ENCODE measurements at regions not wholly inside any gene's neighbourhood (a gene's known extent, or its start where the extent isn't known, plus 50 kb on each side); places are given as distances from the start of the nearest gene placed in this dataset.

DNA sequence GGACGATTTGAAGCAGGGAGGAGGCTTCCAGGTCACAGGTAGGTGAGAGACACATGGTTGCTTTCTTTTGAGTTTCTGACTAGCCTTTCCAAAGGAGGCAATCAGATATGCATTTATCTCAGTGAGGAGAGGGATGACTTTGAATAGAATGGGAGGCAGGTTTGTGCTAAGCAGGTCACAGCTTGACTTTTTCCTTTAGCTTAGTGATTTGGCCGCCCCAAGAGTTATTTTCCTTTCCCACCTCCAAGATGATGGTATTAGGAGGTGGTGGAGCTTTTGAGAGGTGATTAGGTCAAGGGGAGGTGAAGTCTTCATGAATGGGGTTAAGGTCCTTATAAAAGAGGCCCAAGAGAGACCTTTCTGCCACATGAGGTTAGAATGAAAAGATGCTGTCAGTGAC, 443.7 kb downstream of the TYW1 start:
- Histone ChIP-seq H3K4me3 (no peak overlapping the region), H3K36me3 (no peaks in the 10 kb centered on the region), H3K27ac (no peak overlapping the region), H3K27me3 (no peaks in the 10 kb centered on the region), H3K4me1 (peaks cover 0 to 5% (median 0%) of the 10 kb centered on the region in 4 donors), H3K9me3 (peaks cover 0 to 8% (median 3%) of the 10 kb centered on the region in 4 donors)
- TF ChIP-seq, protein P1, sequence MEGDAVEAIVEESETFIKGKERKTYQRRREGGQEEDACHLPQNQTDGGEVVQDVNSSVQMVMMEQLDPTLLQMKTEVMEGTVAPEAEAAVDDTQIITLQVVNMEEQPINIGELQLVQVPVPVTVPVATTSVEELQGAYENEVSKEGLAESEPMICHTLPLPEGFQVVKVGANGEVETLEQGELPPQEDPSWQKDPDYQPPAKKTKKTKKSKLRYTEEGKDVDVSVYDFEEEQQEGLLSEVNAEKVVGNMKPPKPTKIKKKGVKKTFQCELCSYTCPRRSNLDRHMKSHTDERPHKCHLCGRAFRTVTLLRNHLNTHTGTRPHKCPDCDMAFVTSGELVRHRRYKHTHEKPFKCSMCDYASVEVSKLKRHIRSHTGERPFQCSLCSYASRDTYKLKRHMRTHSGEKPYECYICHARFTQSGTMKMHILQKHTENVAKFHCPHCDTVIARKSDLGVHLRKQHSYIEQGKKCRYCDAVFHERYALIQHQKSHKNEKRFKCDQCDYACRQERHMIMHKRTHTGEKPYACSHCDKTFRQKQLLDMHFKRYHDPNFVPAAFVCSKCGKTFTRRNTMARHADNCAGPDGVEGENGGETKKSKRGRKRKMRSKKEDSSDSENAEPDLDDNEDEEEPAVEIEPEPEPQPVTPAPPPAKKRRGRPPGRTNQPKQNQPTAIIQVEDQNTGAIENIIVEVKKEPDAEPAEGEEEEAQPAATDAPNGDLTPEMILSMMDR (IDR thresholded peaks at IDR 0.05) = no peak
- TF ChIP-seq POLR2AphosphoS5 (IDR thresholded peaks at IDR 0.05) (no peak), POLR2A (IDR thresholded peaks at IDR 0.05) (no peak), EP300 (IDR thresholded peaks at IDR 0.05) (no peak)
- no peak for DNase-seq
- intact Hi-C loops (cut with DNase I; ENCODE audit: low total_unique reads) = no loop called here
- WGBS, 5 donors = 0 to 81% (median 54%) methylated on average over 2 of the region's 2 CpGs

DNA sequence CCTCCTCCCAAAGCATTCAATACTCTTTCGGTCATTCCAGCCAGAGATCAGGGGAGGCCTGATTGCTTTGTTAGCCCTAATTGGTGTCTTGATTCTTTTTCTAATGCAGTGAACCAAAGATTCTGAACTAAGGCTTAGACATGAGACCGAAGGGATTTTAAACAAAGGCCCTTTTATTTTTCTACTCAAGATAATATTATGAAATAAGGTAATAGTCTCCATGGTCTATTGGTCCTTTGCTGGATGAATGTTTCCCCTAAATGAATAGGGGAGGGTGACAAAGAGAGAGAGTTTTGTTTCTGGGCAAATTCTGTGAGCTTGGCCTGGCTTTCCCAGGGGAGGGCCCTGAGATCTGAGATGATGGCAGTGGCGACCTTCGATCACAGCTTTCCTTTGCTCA, 449.1 kb downstream of the TYW1 start:
- Histone ChIP-seq H3K27me3 (no peaks in the 10 kb centered on the region), H3K9me3 (peaks cover 0 to 14% (median 3%) of the 10 kb centered on the region in 4 donors), H3K27ac (no peak overlapping the region), H3K36me3 (no peaks in the 10 kb centered on the region), H3K4me3 (no peak overlapping the region), H3K4me1 (no peaks in the 10 kb centered on the region)
- intact Hi-C loops (cut with DNase I; ENCODE audit: low total_unique reads) = no loop called here
- WGBS, 5 donors = 85 to 92% (median 88%) methylated on average over 4 of the region's 4 CpGs
- no peak for TF ChIP-seq EP300 (IDR thresholded peaks at IDR 0.05)
- TF ChIP-seq, protein P1 (IDR thresholded peaks at IDR 0.05) = no peak
- TF ChIP-seq POLR2A (IDR thresholded peaks at IDR 0.05) = no peak
- TF ChIP-seq POLR2AphosphoS5 (IDR thresholded peaks at IDR 0.05) = no peak
- DNase-seq = no peak

GRCh38 chr7:67447297-67447696, 450.7 kb downstream of the TYW1 start:
- no peaks in the 10 kb centered on the region for H3K36me3 ChIP-seq
- H3K27ac ChIP-seq = no peak overlapping the region
- no peaks in the 10 kb centered on the region for H3K4me1 ChIP-seq
- H3K9me3 ChIP-seq = peaks cover 0 to 14% (median 3%) of the 10 kb centered on the region in 4 donors
- TF ChIP-seq, protein P1 (IDR thresholded peaks at IDR 0.05) = no peak
- TF ChIP-seq POLR2AphosphoS5 (IDR thresholded peaks at IDR 0.05) (no peak), POLR2A (IDR thresholded peaks at IDR 0.05) (no peak), EP300 (IDR thresholded peaks at IDR 0.05) (no peak)
- H3K27me3 ChIP-seq = no peaks in the 10 kb centered on the region
- intact Hi-C loops (cut with DNase I; ENCODE audit: low total_unique reads) = no loop called here
- H3K4me3 ChIP-seq = no peak overlapping the region
- DNase-seq = no peak

GRCh38 chr7:67448271-67448670, 451.6 kb downstream of the TYW1 start:
- intact Hi-C loops (cut with DNase I; ENCODE audit: low total_unique reads) = no loop called here

More at GRCh38 chr7:67448271-67448670, 451.6 kb downstream of the TYW1 start:
- Histone ChIP-seq H3K9me3 (peaks cover 0 to 14% (median 3%) of the 10 kb centered on the region in 4 donors), H3K4me3 (no peak overlapping the region), H3K36me3 (no peaks in the 10 kb centered on the region), H3K27ac (no peak overlapping the region), H3K4me1 (no peaks in the 10 kb centered on the region), H3K27me3 (no peaks in the 10 kb centered on the region)
- no peak for DNase-seq
- WGBS, 5 donors = 69 to 84% (median 79%) methylated on average over 1 of the region's 1 CpG
- TF ChIP-seq POLR2A (IDR thresholded peaks at IDR 0.05) (no peak), EP300 (IDR thresholded peaks at IDR 0.05) (no peak), POLR2AphosphoS5 (IDR thresholded peaks at IDR 0.05) (no peak)
- TF ChIP-seq, protein P1 (IDR thresholded peaks at IDR 0.05) = no peak
